ENCODE measurements at regions not wholly inside any gene's neighbourhood (a gene's known extent, or its start where the extent isn't known, plus 50 kb on each side); places are given as distances from the start of the nearest gene placed in this dataset.

- no peak for TF ChIP-seq CTCF (IDR thresholded peaks at IDR 0.05)
- TF ChIP-seq POLR2AphosphoS5 (IDR thresholded peaks at IDR 0.05) = no peak
- no peak for TF ChIP-seq POLR2A (IDR thresholded peaks at IDR 0.05)
Observed at GRCh38 chr19:30240904-30241695, 131.1 kb upstream of the ZNF536 start.
